ENCODE measurements at regions not wholly inside any gene's neighbourhood (a gene's known extent, or its start where the extent isn't known, plus 50 kb on each side); places are given as distances from the start of the nearest gene placed in this dataset.
"Not testable (repeated sequence)": the region's sequence is repeated elsewhere in the genome, so short reads cannot be mapped to it uniquely, and the experiment has no call there.

DNA sequence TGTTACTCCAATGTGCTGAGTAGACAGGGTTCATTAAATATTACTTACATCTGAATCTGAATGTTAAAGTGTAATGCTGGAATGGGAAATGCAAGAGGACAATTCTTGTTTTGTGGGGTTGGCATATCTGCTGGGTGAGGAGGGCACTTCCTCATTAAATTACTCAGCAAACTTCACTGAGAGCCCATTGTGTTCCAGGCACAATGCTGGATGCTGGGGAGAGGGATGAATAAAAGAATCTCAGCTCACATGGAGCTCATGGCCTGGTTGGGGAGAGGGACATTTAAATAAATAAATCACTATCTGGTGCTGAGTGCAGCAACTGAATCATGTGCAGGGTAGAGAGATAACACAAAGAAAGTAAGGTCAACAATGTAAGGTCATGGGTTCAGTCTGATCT is 199.2 kb upstream of the CFAP20DC start:
- DNase-seq = no peak

DNA sequence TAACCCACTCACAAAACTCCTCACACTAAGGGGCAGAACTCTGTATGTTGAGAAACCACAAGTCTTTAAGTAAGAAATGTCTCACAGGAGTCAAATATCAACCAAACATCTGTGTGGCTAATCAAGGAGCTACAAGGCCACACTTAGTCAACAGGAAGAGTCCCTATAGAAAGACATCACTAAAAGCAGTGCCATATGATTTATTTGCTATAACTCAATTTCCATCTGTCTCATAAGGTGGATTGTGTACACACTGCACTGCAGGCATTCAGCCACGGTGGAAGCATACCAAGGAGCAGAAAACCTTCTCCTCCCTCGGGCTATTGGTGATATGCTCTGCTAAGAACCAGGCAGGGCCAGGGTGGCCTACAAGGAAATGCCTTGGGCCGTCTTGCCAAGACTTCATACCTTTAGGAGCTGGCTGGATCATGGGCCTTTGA is 197.6 kb upstream of the CFAP20DC start:
- no peak for DNase-seq

DNA sequence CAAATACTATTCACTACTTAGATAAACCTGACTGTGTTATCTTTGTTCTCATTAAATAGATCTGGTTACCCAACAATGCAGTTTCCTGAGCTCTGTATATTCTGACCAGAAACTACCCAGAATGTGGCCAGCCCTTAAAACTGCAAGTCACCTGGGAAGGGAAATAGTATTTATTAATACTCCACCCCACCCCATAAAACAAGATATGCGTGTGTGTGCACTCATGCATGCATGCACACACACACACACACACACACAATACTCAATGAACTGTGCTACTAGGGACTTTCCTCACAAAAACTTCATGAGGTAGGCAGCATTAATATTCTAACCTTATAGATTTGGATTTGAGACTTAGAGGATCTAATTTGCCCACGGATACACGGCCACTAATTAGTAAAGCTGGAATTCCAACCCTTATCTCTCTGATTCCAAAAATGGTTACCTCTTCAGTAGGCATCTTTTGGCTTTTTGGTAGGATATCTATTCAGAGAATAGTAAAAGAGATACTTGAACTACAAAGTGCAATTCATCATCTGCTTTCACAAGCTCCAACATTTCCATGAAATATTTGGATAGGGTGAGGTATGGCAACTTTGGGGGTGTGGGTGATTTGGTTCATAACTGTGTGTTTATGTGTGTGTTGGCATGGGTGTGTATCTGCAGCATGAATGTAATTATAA is 197.0 kb upstream of the CFAP20DC start:
- no peak for DNase-seq

DNA sequence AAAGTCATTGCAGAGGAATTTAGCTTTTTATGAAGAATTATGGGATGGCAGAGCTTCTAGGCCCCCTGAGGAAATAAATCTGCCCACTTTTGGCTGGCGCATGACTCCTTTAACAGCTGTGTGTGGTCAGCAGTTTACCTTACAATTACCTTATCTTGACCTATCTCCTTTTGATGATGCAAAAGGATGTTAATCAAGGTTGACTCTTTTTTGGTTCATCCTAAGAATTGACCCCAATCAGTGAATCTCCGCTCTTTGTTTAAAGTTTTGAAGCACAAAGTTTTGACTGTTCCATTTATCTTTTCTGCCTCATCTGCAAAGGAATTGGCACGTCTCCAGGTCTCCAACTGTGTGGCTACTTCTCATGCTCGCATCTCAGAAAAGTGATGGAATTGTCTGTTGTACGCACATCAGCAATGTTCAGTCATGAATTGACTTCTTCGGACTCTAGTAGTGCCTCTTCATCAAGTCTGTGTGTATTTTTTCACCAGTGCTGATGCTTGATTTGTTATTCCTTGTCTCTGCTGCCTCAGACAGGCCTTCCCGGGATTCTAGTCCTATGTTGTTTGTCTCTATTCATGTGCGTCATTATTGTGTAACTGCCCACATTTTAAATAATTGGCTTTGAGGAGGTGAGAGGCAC is 196.2 kb upstream of the CFAP20DC start:
- DNase-seq = peak; percentile 22

DNA sequence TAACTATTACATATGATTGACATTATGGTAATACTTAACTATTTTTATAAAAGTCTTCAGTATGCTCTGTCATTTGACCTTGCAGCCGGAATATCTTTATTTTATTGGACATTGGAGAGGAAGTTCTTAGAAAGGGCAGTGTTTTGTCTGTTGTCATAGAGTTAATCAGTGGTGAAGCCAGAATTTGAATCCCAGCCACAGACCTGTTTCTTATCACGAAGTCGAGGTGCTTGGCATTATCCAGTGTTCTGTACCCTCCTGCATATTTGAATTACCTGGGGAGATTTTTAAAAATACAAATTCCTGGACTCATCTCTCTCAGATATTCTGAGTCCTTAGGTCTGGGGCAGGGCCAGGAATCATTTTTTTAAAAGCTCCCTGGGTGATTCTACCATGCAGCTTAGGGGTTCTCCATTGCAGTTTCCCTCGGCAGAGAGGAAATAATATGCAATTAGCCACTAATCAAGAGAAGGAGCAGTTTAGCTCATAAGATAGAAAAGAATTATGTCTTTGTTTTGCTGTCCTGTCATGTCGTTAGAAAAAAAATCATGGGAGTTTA is 195.6 kb upstream of the CFAP20DC start:
- no peak for DNase-seq

DNA sequence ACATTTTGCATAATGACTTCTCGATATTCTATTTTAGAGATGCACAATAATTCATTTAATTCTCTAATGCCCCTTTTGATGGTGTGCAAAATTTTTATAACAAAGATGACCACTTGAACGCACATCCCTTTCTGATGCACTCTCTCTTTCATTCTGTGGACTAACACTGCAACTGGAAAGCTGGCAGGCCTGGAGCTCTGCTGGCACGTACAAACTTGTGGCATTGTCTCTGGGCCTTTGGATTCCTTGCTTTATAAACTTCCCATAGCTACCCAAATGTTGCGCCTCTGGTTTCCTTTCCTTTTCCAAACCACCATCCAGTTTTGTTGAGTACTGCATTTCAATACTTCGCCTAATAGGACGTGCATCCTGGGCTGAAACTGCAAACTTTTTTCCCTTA is 194.5 kb upstream of the CFAP20DC start:
- no peak for DNase-seq

- DNase-seq = no peak
Observed at GRCh38 chr3:59243476-59243875, 193.7 kb upstream of the CFAP20DC start.

DNA sequence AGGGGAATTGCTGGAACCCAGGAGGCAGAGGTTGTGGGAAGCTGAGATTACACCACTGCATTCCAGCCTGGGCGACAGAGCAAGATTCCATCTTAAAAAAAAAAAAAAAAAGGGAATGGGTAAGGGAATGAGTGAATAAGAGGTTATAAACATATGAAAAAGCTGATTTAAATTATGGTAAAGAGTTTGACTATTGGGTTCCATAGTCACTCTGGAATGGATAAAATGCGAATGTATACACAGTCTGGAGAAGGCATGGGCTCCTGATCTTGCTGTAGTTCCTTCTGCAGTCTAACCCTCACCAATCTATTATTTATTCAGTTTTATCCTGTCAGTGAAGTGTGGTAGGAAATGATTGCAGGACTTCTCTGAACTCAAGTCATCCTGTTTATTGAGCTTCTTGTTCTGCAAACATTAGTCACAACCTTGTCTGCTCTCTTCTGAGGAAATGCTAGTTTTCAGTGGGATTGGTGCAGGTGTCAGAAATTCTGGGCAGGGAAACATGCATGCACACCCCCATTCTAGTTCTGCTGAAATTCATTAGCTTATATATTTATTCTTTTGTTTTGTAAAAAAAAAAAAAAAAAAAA is 190.9 kb upstream of the CFAP20DC start:
- DNase-seq = no peak

DNA sequence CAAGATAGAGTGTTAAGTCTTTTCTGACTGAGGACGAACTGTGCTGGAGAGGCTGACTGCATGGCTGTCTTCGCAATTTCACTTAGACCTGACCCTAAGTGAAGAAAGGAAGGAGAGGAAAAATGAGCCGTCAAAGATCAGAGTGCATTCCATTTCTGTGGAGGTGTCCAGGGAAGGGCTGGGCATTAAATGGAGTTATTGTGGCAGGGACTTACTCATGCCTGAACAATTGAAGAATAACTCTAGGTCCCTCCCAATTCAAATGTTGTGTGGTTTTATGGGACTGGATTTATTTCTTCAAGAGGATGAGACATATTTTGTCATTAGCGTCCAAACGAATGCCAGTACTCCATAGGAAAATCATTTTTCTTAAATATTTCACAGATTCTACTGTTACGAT is 187.3 kb upstream of the CFAP20DC start:
- DNase-seq = no peak

- DNase-seq = no peak
Observed at GRCh38 chr3:59235634-59236012, 185.8 kb upstream of the CFAP20DC start.

GRCh38 chr3:59234884-59235633 is 185.2 kb upstream of the CFAP20DC start:
- no peak for DNase-seq

DNA sequence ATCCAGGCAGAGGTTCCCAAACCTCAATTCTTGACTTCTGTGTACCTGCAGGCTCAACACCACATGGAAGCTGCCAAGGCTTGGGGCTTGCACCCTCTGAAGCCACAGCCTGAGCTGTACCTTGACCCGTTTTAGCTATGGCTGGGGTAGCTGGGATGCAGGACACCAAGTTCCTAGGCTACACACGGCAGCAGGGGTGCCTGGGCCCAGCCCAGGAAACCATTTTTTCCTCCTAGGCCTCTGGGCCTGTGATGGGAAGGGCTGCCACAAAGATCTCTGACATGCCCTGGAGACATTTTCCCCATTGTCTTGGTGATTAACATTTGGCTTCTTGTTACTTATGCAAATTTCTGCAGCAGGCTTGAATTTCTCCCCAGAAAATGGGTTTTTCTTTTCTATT is 180.6 kb upstream of the CFAP20DC start:
- DNase-seq = not testable (repeated sequence)

- DNase-seq = no peak
Observed at GRCh38 chr3:59213860-59214259, 164.0 kb upstream of the CFAP20DC start.

DNA sequence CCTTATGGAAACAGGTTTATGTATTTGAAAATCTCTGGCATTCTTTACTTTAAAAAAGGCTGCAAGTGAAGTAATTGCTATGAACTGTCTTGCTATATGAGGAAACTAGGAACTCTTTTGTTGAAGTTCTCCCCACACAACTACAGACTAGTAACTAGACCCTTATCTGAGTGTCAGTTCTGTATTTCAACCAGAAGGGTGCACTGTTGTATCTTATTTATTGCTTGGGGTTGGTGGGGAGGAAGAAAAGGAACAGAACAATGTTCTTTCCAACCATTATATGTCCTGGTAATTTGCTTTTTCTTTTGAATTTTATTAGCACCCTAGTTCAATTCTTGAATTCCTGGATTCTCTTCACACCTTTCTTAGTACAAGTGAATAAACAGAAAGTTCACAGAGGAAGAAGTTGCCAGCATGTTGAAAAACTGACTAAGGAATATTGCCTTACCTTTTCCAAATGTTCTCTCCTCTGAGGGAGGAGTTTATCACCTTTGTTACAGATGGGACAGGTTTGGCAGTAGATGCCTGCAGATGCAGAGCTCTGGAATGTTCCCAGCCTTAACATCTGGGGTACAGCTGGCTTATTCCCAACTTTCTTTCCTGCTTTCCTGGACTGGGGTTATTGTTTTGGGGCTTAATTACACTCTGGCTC is 162.4 kb upstream of the CFAP20DC start:
- peak; percentile 26 for DNase-seq

GRCh38 chr3:59210260-59210659 is 160.4 kb upstream of the CFAP20DC start:
- DNase-seq = no peak

GRCh38 chr3:59192473-59192872 is 142.6 kb upstream of the CFAP20DC start:
- DNase-seq = peak; percentile 57

DNA sequence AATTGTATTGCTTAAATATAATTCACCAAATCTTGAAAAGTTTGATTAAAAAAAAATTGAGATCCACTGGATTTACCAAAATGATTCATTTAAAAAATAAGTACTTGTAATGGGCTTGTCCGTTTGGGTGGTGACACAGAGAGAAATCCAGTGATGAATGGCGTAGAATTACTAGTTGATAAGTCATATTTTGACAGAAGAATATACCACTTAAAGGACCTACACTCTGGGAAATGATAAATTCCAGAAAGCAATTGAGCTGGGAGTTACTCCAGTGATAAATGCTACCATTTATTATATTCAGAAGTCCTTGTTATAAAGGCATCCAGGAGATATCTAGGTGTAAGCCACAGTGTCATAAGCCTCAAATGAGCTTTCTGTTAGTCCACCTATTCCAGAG is 141.8 kb upstream of the CFAP20DC start:
- no peak for DNase-seq

GRCh38 chr3:59189939-59190338 is 140.1 kb upstream of the CFAP20DC start:
- no peak for DNase-seq

DNA sequence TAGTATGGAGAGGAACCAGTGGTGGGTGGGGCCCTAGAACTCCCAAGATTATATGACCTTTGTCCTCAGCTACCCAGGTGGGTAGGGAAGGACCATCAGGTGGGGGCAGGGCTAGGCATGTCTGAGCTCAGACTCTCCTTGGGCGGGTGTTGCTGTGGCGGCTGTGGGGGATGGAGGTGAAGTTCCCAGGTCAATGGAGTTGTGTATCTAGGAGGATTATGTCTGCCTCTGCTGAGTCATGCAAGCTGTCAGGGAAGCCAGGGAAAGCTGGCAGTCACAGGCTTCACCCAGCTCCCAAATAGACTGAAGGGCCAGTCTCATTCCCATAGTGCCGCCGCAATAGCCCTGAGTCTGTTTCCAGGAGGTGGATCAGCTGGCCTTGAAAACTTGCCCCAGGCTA is 139.7 kb upstream of the CFAP20DC start:
- peak; percentile 1 for DNase-seq

DNA sequence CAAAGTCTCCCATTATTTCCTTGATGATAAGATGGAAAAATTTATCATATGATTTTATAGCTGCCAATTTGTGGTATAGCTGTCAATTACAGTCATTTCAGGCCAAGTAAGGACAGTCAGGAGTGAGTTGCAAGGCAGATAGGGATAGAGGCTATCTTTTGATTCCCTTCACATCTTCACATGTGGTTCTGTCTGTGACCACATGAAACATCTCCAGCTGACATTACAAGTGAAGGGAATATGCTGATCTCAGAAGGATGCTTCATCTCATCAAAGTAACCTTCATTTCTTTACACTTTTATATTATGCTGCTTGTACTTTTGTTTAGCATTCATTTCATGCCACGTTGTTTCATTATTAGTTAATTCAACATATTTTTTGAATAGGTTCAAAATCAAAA is 136.9 kb upstream of the CFAP20DC start:
- DNase-seq = no peak

- DNase-seq = peak; percentile 0
Observed at GRCh38 chr3:59185591-59186369, 136.0 kb upstream of the CFAP20DC start.

GRCh38 chr3:59180006-59180405 is 130.2 kb upstream of the CFAP20DC start:
- no peak for DNase-seq
